NCI-H1417 (cell line): ENCODE measurements at regions not wholly inside any gene's neighbourhood (a gene's known extent, or its start where the extent isn't known, plus 50 kb on each side); places are given as distances from the start of the nearest gene placed in this dataset.

Experiments used
- DNase-seq, 3 experiments: peaks; one replicate each; lab custom pipeline; 2025; lab: John Stamatoyannopoulos, UW

GRCh38 chr18:10009321-10010144 is 95.7 kb downstream of the VAPA start:
- no peak for DNase-seq

GRCh38 chr18:10010611-10011015 is 96.8 kb downstream of the VAPA start:
- no peak for DNase-seq

DNA sequence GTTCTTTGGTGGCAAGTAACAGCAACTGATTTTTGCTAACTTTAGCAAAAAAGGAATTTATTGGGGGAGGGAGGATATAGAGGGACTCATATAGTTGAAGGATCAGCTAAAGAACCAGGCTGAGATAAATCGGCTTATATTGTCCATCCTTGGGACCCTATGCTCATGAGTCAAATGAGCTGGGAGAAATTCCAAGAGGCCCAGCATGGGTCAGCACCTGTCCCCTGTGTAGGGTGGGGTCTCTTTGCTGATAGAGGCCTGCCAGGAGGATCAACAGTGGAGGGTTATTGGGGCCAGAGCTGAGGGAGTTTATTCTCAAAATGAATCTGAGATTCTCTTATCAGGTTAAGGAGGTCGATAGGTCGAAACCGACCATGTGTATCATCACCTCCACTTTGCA is 97.2 kb downstream of the VAPA start:
- DNase-seq = no peak

- no peak for DNase-seq
Measured at GRCh38 chr18:10011751-10012150, 97.9 kb downstream of the VAPA start.

GRCh38 chr18:10012526-10012925 is 98.7 kb downstream of the VAPA start:
- no peak for DNase-seq

- no peak for DNase-seq
Measured at GRCh38 chr18:10013621-10014543, 100.1 kb downstream of the VAPA start.

GRCh38 chr18:10015288-10015701 is 101.5 kb downstream of the VAPA start:
- DNase-seq = no peak

DNA sequence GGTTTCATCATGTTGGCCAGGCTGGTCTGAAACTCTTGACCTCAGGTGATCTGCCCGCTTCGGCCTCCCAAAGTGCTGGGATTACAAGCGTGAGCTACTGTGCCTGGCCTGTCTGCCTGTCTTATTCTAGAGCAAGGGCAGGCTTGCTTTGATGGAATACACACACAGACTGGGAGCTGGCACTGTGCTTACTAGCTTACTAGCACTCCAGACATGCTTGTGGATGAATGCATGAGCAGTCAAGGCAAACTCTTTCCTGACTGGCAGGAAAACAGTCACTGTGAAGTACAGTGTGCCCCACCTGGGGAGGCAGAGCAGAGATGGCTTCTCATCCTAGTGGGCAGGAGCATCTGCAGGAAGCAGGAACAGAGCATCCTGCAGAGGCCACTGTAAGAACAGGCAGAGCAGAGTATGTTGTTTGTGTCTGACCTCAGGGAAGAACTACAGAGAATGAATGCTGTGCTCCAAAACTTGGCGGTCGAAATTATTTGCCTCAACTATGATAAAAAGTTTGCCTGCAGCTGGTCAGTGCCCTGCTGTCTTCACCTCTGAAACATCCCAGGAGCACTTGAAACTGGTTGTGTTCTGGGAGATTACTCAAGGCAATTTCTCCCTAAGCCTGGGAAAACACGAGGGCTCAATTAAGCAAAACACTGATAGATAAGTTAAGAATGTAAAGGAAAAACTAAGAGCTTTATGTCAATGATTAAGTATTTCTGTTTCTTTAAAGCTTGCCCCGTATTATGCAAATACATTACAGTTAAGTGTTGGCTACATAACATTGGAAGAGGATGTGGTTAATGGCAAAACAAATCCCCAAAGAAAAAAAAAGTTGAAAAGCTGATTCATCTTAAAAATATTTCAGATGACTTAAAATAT is 102.4 kb downstream of the VAPA start:
- no peak for DNase-seq

DNA sequence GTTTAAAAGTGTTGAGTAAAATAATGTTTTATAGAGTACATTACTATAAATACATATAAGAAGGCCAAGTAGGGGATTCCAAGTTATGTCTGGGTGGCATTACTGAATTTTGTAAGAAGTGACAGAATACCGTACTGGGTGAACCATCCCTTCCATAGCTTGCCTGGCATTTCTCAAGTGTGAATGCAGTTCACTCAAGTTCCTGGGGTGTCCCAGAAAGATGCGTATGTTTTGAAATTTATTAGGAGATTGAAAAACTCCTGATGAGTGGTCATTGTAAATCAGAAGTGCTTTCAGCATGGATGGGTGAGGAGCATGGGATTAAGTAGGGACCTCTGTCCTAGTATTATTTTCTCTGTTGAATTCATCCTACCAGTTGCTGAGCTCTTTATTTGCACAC is 103.2 kb downstream of the VAPA start:
- no peak for DNase-seq

DNA sequence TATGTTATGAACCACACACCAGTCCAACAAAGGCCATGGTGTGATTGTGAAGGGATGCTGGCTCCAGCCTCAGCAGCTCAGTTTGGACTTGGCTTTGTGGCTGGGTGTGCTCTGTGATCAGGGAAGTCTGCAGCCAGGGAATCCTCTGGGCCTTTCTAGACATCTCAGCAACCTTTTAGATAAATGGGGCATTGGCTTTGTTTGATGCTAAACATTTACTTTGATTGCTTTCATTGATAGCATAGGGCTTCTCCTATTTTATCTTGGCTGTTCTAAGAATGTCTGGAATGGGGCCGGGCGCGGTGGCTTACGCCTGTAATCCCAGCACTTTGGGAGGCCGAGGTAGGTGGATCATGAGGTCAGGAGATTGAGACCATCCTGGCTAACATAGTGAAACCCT is 104.5 kb downstream of the VAPA start:
- no peak for DNase-seq

DNA sequence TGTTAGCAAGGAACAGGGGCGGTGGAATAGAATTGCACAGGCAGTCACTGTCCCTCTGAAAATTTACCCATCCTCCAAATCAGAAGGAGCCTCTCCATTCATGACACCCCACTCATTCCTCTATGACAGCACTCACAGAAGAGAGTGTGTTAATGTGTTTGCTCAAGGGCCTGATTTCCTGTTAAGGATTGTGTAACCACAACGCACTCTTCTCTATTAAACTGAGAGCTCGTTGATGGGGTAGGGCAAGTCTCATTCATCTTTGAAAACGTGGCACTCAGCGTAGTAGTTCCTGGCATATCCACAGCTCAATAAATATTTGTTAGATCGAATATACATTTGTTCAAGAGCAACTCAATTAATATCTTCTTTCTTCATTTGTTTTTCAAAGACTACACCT is 106.4 kb downstream of the VAPA start:
- peak; percentile 84 to 96 (median 87) for DNase-seq

DNA sequence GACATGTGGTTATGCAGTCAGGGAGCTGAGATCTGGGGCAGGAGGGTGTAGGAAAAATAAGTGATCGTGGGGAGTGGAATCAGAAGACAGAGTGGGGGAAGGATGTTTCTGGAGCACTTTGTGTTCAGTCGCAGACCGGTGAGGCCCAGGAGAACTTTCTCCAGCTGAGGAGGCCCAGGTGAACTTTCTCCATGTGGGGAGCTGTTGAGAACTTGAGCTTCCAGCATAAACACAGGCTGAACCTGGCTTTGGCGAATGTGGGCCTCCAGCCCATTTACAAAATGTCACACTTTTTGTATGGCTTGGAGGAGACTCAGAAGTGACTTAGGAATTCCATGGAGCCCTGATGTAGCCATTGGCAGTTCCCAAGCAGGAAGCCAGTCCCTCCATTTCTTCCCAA is 108.5 kb downstream of the VAPA start:
- no peak for DNase-seq

- peak; percentile 87 to 97 (median 88) for DNase-seq
Measured at GRCh38 chr18:10023853-10024570, 110.2 kb downstream of the VAPA start.

GRCh38 chr18:10025711-10026670 is 112.2 kb downstream of the VAPA start:
- DNase-seq = no peak

GRCh38 chr18:10027031-10027430 is 113.2 kb downstream of the VAPA start:
- no peak for DNase-seq

DNA sequence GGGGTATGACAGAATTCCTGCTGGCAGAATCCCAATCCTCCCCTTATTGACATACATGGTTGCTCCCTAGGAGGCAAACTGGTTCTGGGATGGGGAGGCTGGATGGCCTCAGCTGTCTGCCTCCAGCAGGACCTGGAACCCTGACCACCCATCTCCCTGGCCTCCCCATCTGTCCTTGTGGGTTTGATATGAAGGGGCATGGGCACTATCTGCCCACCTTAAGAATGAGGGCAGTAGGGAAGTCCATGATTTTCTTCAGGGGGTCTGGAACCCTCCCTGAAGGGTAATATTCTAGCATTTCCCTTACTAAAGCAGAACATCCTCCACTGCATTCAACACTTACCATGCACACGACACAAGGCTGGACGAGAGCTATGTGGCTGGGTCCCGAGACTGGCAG is 113.6 kb downstream of the VAPA start:
- no peak for DNase-seq

DNA sequence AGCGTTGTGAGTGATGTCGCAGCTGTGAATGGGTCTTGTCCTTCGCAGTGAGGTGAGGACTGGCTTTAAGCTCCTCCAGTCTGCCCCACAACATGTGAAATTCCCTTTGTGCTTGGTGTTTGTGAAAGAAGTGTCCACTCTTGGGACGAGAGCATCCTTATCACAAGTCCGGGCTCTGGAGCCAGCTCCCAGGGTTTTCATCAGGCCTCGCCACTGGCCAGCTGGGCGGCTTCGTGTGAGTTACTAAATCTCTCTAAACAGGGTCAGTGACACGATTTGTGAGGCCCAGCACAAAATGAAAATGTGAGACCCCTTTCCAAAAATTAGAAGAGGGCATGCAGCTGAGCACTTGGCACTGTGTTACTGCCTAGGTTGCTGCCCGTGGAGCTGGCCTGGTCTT is 115.9 kb downstream of the VAPA start:
- DNase-seq = no peak

- no peak for DNase-seq
Measured at GRCh38 chr18:10030816-10031541, 117.2 kb downstream of the VAPA start.

DNA sequence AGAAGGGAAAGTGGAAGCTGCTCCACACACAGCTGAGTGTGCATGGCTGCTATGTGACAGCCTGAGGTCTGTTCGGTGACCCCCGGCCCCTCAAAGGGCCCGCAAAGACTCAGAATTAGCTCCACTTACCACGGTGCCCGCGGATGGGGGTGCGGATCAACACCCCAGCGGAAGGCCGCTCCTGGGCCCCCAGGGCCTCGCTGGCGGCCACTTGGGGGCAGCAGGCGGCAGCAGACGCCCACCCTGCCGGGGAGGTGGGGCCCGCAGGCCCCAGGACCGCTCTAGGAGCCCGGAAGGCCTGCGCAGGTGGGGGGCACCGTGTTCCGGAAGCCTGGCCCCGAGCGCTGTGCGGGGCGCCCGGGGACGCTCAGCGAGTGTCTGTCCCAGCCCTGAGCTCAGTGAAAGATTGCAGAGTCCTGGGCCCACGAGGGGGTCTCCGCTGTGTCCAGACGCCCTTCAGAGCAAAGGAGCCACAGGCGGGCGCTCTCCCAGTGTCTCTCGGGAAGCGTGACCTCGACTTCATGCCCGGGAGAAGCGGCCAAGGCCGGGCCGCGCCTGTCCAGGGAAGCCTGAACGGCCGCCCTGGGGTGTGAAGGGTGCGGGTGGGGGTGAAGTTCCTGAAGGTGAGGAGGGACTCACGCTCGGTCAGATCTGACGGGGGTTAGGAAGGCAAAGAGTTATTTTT is 118.7 kb downstream of the VAPA start:
- DNase-seq = no peak
